ENCODE measurements at regions not wholly inside any gene's neighbourhood (a gene's known extent, or its start where the extent isn't known, plus 50 kb on each side); places are given as distances from the start of the nearest gene placed in this dataset. TPM values are rescaled to one million over a fixed set of nuclear protein-coding genes. Genes with fewer than 3 reads are reported as not detected.

Small RNA genes in the stretch of these regions (small RNA-seq; reads per million reads assigned to genes)
- not detected for gene RF00017
